ENCODE measurements at regions not wholly inside any gene's neighbourhood (a gene's known extent, or its start where the extent isn't known, plus 50 kb on each side); places are given as distances from the start of the nearest gene placed in this dataset.

- no peak for DNase-seq
Observed at GRCh38 chr2:41079011-41079410, 627.1 kb upstream of the SLC8A1 start.

- DNase-seq: no peak
Observed at GRCh38 chr2:41084321-41084720, 632.4 kb upstream of the SLC8A1 start.

GRCh38 chr2:41087946-41088345 is 636.1 kb upstream of the SLC8A1 start:
- no peak for DNase-seq

- DNase-seq: no peak
Observed at GRCh38 chr2:41101281-41101680, 649.4 kb upstream of the SLC8A1 start.

GRCh38 chr2:41109744-41110143 is 657.9 kb upstream of the SLC8A1 start:
- no peak for DNase-seq

- DNase-seq: no peak
Observed at GRCh38 chr2:41111836-41112627, 660.1 kb upstream of the SLC8A1 start.

- DNase-seq: no peak
Observed at GRCh38 chr2:41116106-41116797, 664.4 kb upstream of the SLC8A1 start.

- no peak for DNase-seq
Observed at GRCh38 chr2:41119489-41119888, 667.6 kb upstream of the SLC8A1 start.

GRCh38 chr2:41123341-41123740 is 671.5 kb upstream of the SLC8A1 start:
- no peak for DNase-seq

- no peak for DNase-seq
Observed at GRCh38 chr2:41127351-41127750, 675.5 kb upstream of the SLC8A1 start.

- DNase-seq: no peak
Observed at GRCh38 chr2:41129988-41130387, 678.1 kb upstream of the SLC8A1 start.

- DNase-seq: no peak
Observed at GRCh38 chr2:41137031-41137430, 685.1 kb upstream of the SLC8A1 start.

- no peak for DNase-seq
Observed at GRCh38 chr2:41141146-41141791, 689.4 kb upstream of the SLC8A1 start.

- DNase-seq: no peak
Observed at GRCh38 chr2:41142478-41142877, 690.6 kb upstream of the SLC8A1 start.

GRCh38 chr2:41145066-41145465 is 693.2 kb upstream of the SLC8A1 start:
- DNase-seq: no peak

GRCh38 chr2:41149054-41149453 is 697.2 kb upstream of the SLC8A1 start:
- no peak for DNase-seq

- no peak for DNase-seq
Observed at GRCh38 chr2:41151746-41152145, 699.9 kb upstream of the SLC8A1 start.

- DNase-seq: no peak
Observed at GRCh38 chr2:41152318-41152717, 700.4 kb upstream of the SLC8A1 start.

- no peak for DNase-seq
Observed at GRCh38 chr2:41160439-41160838, 708.5 kb upstream of the SLC8A1 start.

- no peak for DNase-seq
Observed at GRCh38 chr2:41167014-41167413, 715.1 kb upstream of the SLC8A1 start.

GRCh38 chr2:41169744-41170143 is 717.9 kb upstream of the SLC8A1 start:
- DNase-seq: no peak

GRCh38 chr2:41170589-41170988 is 718.7 kb upstream of the SLC8A1 start:
- no peak for DNase-seq

GRCh38 chr2:41180387-41180786 is 728.5 kb upstream of the SLC8A1 start:
- no peak for DNase-seq

GRCh38 chr2:41182961-41183360 is 731.1 kb upstream of the SLC8A1 start:
- no peak for DNase-seq
